ENCODE measurements at regions not wholly inside any gene's neighbourhood (a gene's known extent, or its start where the extent isn't known, plus 50 kb on each side); places are given as distances from the start of the nearest gene placed in this dataset.

- TF ChIP-seq CTCF (IDR thresholded peaks at IDR 0.05 in 2 of 3, conservative IDR thresholded peaks at IDR 0.05 in 1 of 3; ENCODE audit: insufficient read depth in 2 of 3, low read depth in 1 of 3, low read length in 3 of 3) (no peak), NFATC3 (IDR thresholded peaks at IDR 0.05) (no peak), DIDO1 (tag; IDR thresholded peaks at IDR 0.05; ENCODE audit: low read depth) (no peak), PREB (CRISPR knock-in tag; IDR thresholded peaks at IDR 0.05) (no peak), ATF4 (CRISPR knock-in tag; IDR thresholded peaks at IDR 0.05) (no peak), TFAP4 (CRISPR knock-in tag; IDR thresholded peaks at IDR 0.05; ENCODE audit: borderline replicate concordance) (no peak), ZBTB40 (IDR thresholded peaks at IDR 0.05) (no peak), ZBTB40 (CRISPR knock-in tag; IDR thresholded peaks at IDR 0.05) (no peak), NR2C2 (CRISPR knock-in tag; IDR thresholded peaks at IDR 0.05) (no peak), NR2C2 (tag; IDR thresholded peaks at IDR 0.05) (no peak), BCLAF1 (IDR thresholded peaks at IDR 0.05; ENCODE audit: borderline replicate concordance in 1 of 2, control insufficient read depth in 1 of 2, low read depth in 2 of 2, low read length in 1 of 2) (no peak)
Measured at GRCh38 chr14:104291123-104292000, 153.0 kb downstream of the KIF26A start.

Data from K562 (cell line).